Fibroblast of peridontal ligament (primary cell): ENCODE measurements at regions not wholly inside any gene's neighbourhood (a gene's known extent, or its start where the extent isn't known, plus 50 kb on each side); places are given as distances from the start of the nearest gene placed in this dataset.

Source experiments
- DNase-seq: peaks from one replicate; pipeline ENCODE4 v3.0.0-alpha.2; 2010; ENCODE audit errors: extremely low read depth

GRCh38 chr5:74123929-74124328 lies 497.9 kb downstream of the ARHGEF28 start:
- DNase-seq: no peak

- no peak for DNase-seq
Measured at GRCh38 chr5:74122979-74123590, 497.1 kb downstream of the ARHGEF28 start.

- no peak for DNase-seq
Measured at GRCh38 chr5:74122175-74122574, 496.2 kb downstream of the ARHGEF28 start.

GRCh38 chr5:74120585-74120984 lies 494.6 kb downstream of the ARHGEF28 start:
- no peak for DNase-seq

- DNase-seq: no peak
Measured at GRCh38 chr5:74118071-74118470, 492.1 kb downstream of the ARHGEF28 start.

- no peak for DNase-seq
Measured at GRCh38 chr5:74116984-74117383, 491.0 kb downstream of the ARHGEF28 start.

- DNase-seq: no peak
Measured at GRCh38 chr5:74116266-74116665, 490.3 kb downstream of the ARHGEF28 start.

- no peak for DNase-seq
Measured at GRCh38 chr5:74113927-74114326, 487.9 kb downstream of the ARHGEF28 start.

GRCh38 chr5:74113196-74113540 lies 487.2 kb downstream of the ARHGEF28 start:
- no peak for DNase-seq

- DNase-seq: no peak
Measured at GRCh38 chr5:74112372-74113195, 486.6 kb downstream of the ARHGEF28 start.

GRCh38 chr5:74111764-74112163 lies 485.8 kb downstream of the ARHGEF28 start:
- DNase-seq: no peak

- DNase-seq: no peak
Measured at GRCh38 chr5:74109344-74109743, 483.3 kb downstream of the ARHGEF28 start.

GRCh38 chr5:74107899-74108298 lies 481.9 kb downstream of the ARHGEF28 start:
- no peak for DNase-seq

GRCh38 chr5:74105126-74105780 lies 479.3 kb downstream of the ARHGEF28 start:
- DNase-seq: no peak

- no peak for DNase-seq
Measured at GRCh38 chr5:74103131-74104023, 477.4 kb downstream of the ARHGEF28 start.

GRCh38 chr5:74100268-74100665 lies 474.3 kb downstream of the ARHGEF28 start:
- no peak for DNase-seq

GRCh38 chr5:74099538-74100267 lies 473.7 kb downstream of the ARHGEF28 start:
- no peak for DNase-seq

- DNase-seq: no peak
Measured at GRCh38 chr5:74098941-74099340, 472.9 kb downstream of the ARHGEF28 start.

- no peak for DNase-seq
Measured at GRCh38 chr5:74098456-74098855, 472.5 kb downstream of the ARHGEF28 start.

GRCh38 chr5:74096325-74096724 lies 470.3 kb downstream of the ARHGEF28 start:
- no peak for DNase-seq

- peak; percentile 78 for DNase-seq
Measured at GRCh38 chr5:74095871-74096270, 469.9 kb downstream of the ARHGEF28 start.
